GM18508 (cell line): ENCODE measurements at regions not wholly inside any gene's neighbourhood (a gene's known extent, or its start where the extent isn't known, plus 50 kb on each side); places are given as distances from the start of the nearest gene placed in this dataset.

Source experiments
- ATAC-seq: cut with Tn5 transposase; IDR thresholded peaks from one replicate; pipeline ENCODE4 v1.9.1; 2021; ENCODE audit warnings: moderate number of reproducible peaks; ENCODE audit not compliant: insufficient read depth, unreplicated experiment

DNA sequence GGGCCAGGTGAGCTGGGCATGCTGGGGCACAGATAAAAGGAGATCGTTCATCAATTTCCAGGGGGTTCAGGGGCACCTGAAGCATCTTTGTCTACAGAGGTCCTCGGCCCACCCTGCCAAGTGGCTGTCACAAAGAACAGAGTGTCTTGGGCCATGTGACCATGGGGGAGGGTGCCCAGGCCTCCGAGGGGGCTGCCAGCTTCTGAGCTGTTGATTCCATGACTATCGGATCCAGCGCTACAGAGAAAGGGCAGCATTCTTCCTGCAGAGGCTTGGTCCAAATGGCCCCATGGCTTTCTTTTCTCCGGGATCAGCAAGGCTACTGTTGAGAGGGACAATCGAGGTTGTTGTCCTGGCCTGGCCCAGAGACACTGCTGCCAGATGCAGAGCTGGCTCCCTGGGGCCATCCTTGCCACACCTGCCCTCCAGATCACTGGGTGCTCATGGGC, 289.2 kb downstream of the ZSWIM6 start:
- ATAC-seq = no peak

DNA sequence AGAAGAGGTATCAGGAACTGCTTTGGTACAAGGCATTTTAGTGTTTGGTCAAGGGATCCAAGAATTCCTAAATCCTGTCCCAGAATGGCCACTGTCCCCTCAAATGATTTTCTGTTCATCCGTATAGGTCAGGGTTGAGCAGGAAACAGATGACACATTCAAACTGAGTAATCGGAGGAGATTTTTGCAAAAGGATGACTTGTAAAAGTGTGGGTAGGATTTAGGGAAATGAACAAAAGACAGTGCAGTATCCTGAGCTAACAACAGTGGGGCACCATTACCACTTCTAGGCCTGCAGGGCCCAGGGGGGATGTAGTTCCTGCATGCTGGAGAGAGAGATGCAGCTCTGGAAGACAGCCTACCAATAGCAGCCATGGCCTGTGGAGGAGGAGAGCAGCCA, 290.1 kb downstream of the ZSWIM6 start:
- no peak for ATAC-seq

DNA sequence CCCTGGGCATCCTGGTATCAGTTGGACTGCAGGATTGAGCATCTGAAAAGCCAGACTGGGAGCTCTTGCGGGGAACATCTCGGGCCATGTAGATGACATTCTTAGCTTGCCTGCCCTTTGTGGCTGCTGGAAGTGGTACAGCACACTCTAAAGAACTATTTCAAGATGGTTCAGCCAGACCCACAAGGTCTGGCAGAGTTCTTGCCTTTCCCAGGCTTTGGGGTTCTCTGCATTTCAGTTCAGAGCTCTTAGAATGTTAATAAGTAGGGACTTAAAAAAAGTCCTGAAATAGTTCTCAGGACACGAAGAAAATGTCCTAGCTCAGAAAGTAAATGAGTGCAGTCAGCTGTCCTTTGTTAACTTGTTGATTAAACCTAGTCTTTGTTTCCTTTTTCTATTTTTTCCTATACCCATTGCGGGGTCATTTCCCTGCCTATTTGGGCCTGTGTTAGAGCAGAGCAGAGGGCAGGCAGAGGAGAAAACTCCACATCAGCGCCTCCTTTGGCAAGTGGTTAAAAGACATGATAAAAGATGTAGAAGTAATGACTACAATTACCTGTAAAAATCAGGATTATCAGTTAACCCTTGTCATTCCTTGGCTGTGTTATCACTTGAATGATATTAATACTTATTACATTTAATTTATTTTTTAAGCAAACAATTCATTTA, 291.5 kb downstream of the ZSWIM6 start:
- no peak for ATAC-seq

DNA sequence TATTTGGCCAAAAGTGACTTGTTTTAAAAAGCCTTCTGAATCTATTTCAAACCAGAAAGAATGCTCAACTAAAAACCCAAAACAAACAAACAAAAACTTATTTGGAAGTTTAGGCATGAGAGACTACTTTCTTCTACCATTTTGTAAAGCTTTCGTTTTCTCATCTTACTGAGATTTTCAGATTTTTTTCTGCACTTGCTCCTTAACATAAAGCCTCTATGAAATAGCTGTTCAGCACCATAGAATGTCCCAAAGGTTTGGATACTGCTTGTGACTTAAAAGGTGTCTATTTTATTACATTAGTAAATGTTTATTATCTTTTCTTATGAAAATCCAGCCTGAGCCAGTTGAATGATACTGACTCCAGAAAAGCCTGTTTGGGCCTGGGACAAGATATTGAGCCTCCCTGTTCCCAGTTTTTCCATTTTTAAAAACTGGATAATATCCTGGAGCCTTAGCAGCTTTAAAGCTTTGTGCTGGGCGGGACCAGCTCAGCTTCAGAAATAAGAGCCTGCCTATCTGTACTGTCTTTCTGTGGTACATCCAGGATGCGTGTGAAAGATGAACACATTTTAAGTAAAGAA, 292.6 kb downstream of the ZSWIM6 start:
- ATAC-seq = no peak

DNA sequence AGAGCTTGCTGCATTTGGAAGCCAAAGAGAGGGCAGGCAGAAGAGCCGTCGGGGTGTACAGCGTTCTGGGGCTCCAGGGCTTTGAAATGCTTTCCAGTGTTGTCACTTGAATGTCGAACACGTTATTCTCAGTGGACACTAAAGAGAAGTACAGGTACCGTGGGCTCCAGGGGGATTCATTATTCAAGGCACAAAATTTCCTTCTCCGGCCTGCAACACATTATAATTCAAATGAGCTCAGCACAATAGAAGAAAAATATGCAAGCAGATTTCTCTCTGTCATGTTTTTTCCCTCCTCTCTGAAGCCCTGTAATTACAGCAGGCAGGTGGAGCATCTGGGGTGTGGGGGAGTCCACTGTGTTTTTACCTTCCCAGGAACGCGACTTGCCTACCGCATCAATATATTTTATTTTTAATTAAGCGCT, 293.1 kb downstream of the ZSWIM6 start:
- ATAC-seq = no peak

DNA sequence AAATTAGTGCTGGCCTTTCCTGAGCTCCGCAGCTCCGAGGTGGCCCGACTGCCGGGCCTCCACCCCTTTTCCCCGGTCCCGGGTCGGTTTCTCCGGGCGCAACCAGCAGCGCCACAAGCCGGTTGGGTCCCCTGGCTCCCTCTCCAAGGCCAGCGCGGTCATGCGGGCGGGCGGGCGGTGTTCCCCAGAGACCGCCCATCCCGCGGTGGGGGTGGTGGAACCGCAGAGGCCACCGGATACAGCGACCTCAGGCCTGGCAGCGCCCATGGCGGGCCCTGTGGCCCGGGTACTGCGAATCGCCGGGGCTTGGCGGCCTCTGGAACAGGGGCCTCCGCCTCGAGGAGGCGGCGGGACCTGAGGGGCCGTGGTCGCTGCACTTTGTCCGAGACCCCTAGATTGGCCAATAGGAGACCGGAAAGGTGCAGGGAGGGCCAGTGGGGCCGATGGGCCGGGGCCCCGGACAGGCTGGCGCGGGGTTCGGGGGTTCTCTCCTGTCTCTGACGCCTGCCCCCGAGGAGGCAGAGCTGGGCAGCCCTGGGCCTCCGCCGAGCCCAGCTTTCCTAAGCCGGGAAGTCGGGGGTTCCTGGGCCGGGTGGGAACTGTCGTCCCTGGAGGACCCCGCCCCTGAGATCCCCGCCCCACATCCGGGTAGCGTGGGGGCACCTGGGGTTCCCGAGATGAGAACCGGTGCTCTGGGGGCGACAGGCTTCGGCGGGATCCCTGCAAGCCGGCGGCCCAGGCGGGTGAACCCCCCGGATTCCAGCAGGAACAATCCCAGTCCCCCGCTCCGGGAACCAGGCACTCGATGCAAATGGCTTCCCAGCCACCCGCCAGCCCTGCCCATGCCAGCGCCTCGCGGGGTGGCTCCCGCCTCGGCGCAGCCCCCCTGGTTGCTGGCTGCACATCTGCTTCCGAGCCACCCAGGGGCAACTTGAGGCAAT, 293.9 kb downstream of the ZSWIM6 start:
- ATAC-seq = no peak

DNA sequence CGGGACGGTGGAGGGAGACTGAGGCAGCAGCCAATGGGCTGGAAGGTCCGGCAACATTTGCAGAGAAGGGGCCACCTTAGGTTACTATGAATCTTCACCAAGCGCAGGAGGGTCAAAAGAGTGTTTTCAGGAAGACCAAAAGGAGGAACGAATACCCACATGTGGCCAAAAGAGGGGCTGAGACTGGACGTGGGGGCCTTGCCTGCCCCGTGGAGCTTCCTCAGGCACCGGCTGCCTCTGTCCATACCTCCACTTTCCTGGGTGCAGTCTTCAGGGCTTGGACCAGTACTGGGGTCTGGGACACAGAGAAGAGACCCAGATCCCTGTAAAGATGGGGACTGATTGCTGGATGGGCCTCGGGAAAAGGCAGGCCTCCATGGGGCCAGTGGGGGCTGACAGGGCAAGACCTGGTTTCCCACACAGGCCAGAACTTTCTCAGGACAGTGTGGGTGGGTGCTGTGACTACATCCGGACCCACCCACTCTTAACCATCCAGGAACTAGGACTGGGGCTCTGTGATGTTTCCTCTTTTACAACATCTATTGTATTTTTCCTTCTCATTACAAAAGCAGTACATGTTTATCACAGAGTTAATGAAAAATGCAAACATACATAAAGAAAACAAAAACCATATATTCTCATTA, 294.7 kb downstream of the ZSWIM6 start:
- ATAC-seq = no peak

DNA sequence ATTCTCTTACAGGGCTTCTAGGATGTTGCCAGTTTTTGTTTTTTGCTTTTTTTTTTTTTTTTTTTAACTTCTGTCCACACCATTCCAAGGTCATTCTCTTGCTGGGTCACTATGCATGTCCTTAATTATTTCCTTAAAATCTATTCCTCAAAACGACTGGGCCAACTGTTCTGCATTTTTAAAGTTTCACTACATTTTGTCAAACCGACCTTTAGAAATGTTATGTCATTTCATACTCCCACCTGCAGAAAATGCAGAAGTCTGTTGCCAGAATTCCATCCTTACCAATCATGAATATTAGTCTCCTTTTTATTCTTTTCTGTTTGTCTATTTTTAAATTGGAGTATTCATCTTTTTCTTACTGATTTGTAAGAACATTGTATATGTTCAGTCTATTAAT, 295.5 kb downstream of the ZSWIM6 start:
- no peak for ATAC-seq

DNA sequence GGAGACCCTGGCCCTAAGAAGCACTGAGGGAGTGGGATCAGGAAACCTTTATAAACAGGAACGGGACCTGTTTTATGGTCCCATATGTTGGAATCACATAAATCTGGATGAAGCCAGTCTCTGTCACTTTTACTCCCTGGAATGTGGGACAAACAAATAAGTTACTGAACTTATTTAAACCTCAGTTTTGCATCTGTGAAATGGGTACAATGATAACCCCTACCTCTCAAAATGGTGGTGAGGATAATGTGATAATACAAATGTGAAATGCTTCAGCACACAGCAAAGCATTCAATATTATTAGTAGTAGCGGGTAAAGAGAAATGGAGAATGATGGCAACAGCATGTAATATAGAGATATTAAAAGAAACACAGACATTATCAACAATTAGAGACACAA, 298.9 kb downstream of the ZSWIM6 start:
- ATAC-seq = no peak

DNA sequence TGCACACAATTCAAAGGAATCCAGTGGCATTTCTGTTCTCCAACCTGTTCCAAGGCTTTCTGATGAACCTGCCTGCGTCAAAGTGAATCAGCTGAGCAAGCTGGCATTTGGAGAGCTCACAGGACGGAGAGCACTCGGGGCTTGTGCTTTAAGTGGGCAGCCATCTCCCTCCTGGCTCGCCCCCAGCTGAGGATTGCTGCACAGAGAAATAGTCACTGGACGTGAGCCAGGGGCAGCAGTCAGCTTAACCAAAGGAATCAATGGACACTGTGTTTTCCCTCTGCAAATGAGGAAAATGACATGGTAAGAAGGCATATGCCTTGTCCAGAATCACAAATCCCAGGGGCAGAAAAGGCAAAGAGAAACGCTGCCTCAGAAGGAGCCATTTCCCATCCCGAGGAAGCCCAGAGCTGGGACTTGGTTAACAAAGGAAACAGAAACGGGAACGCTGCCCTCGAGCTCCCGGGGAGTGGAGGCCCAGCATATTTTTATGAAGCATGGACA, 299.4 kb downstream of the ZSWIM6 start:
- no peak for ATAC-seq

DNA sequence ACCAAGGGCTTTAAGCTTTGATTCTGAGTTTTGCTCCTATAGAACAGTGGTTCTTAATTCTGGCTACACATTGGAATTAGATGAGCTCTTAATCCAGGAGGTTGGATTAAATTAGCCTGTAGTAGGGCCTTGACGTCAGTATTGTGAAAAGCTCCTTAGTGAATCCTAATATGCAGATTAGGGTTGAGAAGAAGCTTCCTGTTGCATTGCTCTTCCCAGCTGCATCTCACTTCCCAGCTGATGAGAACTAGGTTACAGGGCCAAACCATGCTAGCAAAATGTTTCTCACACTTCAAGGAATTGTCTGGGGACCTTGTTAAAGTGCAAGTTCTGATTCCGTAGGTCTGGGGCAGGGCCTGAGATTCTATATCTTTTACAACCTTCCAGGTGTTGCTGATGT, 300.0 kb downstream of the ZSWIM6 start:
- ATAC-seq = no peak

DNA sequence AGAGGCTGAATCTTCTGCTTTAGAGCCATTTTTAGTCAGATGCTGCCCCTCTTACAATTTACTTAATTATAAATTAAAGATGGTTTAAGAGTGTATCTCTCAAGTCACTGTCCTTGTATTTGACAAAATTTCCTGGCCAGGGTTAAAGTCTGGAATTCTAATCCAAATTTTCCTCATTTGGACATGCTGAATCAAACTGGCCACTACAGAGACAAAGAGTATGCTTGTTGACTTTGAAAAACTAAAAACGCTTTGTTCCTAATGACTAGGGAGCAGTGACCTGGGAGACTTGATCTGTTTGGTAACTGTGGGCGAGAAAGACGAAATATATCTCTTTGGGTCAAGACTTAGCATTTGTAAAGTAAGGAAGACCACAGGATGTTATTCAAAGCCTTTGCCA, 303.2 kb downstream of the ZSWIM6 start:
- ATAC-seq = no peak

DNA sequence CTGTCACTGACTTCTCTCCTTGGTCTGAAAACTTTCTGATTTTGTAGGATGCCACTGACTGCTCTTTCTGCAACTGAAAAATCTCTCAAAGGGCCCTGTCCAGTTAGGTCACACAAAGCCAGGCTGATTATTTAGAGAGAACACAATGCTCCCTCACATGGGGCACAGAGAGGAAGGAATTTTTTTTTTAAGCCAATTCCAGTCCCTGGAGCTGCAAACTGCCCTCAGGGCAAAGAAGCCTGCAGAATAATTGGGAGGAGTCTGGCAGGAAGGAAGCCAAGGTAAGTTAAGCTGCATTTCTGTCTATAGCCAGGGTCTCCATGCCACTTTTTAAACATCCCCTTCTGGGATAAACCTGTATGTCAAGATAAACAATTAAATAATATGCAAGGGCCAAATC, 305.5 kb downstream of the ZSWIM6 start:
- no peak for ATAC-seq

DNA sequence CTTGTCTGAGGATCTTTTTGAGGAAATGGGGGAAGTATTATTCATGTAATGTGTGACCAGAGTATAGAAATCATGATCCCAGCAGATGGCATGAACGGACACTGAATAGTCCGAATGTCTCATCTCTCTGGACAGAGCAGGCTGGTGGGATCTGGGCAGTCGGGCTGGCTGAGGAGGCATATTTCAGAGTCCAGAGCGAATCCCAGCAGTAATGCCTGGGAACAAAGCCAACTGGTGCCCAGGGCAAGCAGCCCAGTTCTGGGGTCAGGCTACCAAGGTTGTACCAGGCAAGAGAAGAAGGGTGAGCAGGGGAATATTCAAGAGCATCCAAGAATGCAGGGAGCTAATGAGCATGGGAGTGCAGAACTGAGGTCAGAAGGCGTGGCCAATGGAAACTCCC, 306.4 kb downstream of the ZSWIM6 start:
- ATAC-seq = no peak

DNA sequence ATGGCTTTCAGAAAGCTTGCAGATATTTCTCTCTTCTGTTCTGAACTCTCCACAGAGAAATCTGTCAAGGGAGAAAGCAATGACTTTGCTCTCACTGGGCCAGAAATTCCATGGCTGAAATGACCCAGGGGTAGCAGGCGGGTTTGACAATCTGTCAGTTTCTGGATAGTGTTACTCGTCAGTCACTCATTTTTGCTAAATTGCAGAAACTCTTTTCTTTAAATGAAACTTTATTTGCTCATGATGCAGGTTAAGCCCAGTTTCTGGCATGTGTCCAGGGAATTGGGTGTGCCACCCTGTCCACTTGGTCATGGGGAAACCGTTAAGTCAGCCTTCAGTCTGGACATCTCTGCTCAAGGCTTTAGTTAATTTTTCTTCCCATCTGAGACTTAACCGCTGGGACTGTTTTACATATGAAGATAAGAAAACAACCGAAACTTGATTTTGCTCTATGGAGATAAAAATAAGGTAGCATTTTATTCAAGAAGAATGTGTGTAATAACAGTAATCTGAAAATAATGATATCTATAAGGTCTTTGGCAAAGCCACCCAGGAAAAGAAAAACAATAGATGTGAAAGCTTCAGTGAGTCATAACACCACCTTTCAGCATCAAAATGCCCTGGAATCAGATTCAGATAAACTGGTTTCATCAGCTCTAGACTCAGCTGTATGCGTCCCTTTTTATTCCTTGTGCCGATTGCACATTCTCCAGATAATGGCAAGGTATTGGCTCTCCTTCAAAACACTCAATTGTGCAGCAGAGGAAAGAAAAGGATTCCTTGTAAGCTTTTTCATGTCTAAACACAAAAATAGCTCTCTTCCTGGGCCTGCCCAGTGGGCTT, 308.3 kb downstream of the ZSWIM6 start:
- ATAC-seq = no peak

DNA sequence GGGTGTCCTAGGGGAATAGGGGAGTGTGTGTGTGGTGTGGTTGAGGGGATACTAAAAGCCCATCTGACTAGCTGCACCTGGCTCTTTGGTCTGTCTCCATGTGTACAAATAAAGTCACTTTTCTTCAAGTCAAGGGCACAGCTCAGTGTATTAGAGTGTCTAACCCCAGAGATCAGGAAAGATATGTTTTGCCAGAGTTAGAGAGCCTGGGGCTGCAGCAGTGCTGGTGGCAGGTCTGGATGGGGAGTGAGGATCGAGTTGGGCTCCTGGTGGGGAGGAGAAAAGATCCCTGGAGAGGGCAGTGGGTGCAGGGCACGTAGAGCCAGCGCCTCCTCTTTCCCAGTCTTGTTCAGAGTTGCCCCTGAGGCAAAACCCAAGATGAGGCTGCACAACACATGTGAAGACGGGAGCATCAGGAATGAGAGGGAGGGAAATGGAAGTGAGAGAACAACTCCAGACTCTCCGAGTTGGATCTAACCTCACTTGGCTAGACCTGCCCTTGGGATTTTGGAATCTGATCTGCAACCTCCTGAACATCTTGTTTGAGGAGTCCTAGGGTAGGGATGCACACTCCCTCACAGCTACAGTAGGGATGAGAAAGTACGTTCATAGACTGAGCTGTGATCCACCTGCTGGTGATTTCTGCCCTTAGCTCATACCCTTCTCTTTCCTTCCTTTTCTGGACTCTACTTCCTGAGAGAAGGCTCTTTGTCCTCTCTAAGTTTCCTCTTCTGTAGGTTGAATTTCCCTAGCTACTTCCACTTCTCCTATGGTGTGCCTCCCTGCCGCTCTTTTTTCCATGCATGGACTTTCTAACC, 309.9 kb downstream of the ZSWIM6 start:
- no peak for ATAC-seq

DNA sequence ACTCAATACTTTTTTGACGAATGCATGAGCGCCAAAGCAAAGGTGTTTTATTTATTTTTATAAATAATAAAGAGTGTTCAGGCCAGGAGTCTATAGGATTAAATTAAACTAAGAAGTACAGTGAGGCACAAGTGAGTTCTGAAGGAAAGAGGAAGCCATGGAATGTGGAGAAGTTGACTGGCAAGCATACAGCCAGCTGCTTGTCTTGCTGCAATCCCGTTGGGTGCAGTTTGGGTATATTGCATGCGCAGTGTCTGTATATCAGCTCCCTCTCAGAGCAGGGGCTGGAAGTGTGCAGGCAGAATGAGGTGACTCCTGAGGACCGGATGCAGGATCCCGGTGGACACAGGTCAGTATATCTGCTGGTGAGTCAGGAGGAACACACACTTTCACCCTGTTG, 315.6 kb downstream of the ZSWIM6 start:
- ATAC-seq = no peak

DNA sequence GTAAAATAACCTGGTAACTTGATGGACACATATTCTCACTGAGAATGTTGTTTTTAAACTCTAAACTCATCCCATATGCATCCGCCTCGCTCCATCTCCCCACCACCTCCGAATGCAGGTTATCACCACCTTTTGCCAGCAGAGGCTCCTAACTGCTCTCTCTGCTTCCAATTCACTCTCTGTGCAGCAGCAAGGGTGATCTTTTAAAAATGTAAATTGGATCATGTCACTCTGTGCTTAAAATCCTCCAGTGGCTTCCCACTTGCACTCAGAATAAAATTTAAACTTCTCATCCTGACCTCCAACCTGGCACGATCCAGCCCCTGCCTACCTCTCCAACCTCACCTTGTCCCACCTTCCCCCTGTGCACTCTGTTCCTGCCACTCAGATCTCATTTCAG, 317.2 kb downstream of the ZSWIM6 start:
- no peak for ATAC-seq

DNA sequence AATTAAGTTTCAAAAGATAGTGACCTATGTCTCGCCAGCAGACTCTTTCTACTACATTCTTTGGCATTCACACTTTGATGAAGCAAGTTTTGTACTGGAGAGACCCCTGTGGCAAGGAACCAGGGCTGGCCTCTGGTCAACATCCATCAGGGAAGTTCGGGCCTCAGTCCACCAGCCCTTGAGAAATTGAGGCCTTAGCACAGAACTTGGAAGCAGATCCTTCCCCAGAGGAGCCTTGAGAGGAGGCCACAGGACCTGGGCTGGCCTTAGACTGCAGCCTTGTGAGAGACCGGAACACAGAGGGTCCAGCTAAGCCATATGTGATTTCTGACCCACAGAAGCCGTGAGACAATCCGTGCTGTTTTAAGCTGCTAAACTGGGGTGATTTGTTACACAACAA, 317.9 kb downstream of the ZSWIM6 start:
- no peak for ATAC-seq
